BE2C (cell line): ENCODE measurements at regions not wholly inside any gene's neighbourhood (a gene's known extent, or its start where the extent isn't known, plus 50 kb on each side); places are given as distances from the start of the nearest gene placed in this dataset.

Source experiments
- DNase-seq: peaks from one replicate; pipeline ENCODE4 v3.0.0-alpha.2; 2020
- H3K27me3 ChIP-seq: fragments of 250-450 bp; sonication (Bioruptor Pico); 2 replicates; pipeline ENCODE4 v1.5.1; 2020; ENCODE audit warnings: mild to moderate bottlenecking
- H3K36me3 ChIP-seq: fragments of 250-450 bp; sonication (Bioruptor Pico); 2 replicates; pipeline ENCODE4 v1.5.1; 2020; ENCODE audit warnings: mild to moderate bottlenecking
- H3K4me1 ChIP-seq: fragments of 250-450 bp; sonication (Bioruptor Pico); 2 replicates; pipeline ENCODE4 v1.5.1; 2020
- H3K4me3 ChIP-seq: 2 replicates; pipeline ENCODE4 v1.5.1; 2011; ENCODE audit warnings: low read depth, low read length
- H3K9me3 ChIP-seq: fragments of 250-450 bp; sonication (Bioruptor Pico); 2 replicates; pipeline ENCODE4 v1.5.1; 2020
- TF ChIP-seq, protein P1 (sequence below): IDR thresholded peaks from 2 replicates; pipeline ENCODE4 v1.5.1; 2012; ENCODE audit warnings: mild to moderate bottlenecking, low read depth, low read length

- no peaks in the 10 kb centered on the region for H3K9me3 ChIP-seq
- H3K36me3 ChIP-seq: no peaks in the 10 kb centered on the region
- no peaks in the 10 kb centered on the region for H3K27me3 ChIP-seq
- no peak overlapping the region for H3K4me3 ChIP-seq
- TF ChIP-seq, protein P1, sequence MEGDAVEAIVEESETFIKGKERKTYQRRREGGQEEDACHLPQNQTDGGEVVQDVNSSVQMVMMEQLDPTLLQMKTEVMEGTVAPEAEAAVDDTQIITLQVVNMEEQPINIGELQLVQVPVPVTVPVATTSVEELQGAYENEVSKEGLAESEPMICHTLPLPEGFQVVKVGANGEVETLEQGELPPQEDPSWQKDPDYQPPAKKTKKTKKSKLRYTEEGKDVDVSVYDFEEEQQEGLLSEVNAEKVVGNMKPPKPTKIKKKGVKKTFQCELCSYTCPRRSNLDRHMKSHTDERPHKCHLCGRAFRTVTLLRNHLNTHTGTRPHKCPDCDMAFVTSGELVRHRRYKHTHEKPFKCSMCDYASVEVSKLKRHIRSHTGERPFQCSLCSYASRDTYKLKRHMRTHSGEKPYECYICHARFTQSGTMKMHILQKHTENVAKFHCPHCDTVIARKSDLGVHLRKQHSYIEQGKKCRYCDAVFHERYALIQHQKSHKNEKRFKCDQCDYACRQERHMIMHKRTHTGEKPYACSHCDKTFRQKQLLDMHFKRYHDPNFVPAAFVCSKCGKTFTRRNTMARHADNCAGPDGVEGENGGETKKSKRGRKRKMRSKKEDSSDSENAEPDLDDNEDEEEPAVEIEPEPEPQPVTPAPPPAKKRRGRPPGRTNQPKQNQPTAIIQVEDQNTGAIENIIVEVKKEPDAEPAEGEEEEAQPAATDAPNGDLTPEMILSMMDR: no peak
- no peaks in the 10 kb centered on the region for H3K4me1 ChIP-seq
- DNase-seq: no peak
Measured at GRCh38 chr13:78832461-78832860, 173.5 kb upstream of the OBI1 start.

DNA sequence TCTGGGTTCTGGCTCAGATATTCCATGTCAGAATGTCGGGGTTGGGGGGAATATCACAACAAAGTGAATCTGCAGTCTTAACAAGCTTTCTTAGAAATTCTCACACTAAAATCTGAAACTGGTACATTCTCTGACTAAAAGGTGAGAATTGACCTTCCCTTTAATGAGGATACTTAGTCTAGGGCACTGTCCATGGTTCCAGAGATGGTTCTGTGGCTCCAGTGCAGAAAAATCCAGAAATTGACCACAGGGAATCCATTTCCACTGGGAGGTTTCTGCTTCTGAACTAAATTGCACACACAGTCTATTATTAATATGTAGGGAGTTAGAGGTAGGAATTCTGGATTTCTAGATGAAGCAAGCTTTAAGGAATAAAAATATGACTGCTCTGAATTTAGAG, 171.6 kb upstream of the OBI1 start:
- no peak for DNase-seq
- TF ChIP-seq, protein P1: no peak
- no peaks in the 10 kb centered on the region for H3K27me3 ChIP-seq
- H3K9me3 ChIP-seq: no peaks in the 10 kb centered on the region
- no peaks in the 10 kb centered on the region for H3K4me1 ChIP-seq
- no peak overlapping the region for H3K4me3 ChIP-seq
- H3K36me3 ChIP-seq: no peaks in the 10 kb centered on the region

DNA sequence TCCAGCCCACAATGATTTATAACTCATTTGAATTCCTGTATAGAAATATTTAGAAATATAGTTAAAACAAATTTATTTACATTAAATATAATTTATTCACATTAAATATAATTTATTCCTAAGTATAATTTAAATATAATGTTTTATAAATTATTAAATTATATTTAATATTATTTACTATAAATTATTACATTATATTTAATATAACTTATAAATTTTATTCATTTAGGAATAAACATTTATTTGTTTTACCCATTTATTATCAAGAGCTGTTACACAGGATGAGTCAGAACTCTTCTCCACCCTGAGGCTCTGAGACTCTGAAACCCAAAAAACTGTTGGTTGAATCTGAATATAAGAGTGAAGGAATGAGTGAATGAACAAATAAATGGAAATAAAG, 170.9 kb upstream of the OBI1 start:
- H3K27me3 ChIP-seq: no peaks in the 10 kb centered on the region
- H3K36me3 ChIP-seq: no peaks in the 10 kb centered on the region
- no peak overlapping the region for H3K4me3 ChIP-seq
- H3K9me3 ChIP-seq: no peaks in the 10 kb centered on the region
- DNase-seq: no peak
- no peaks in the 10 kb centered on the region for H3K4me1 ChIP-seq
- TF ChIP-seq, protein P1: no peak

- Histone ChIP-seq H3K4me1 (no peaks in the 10 kb centered on the region), H3K9me3 (no peaks in the 10 kb centered on the region), H3K36me3 (no peaks in the 10 kb centered on the region), H3K27me3 (0 out of 2 replicates have a peak, but pooled peaks cover 2% of the 10 kb centered on the region), H3K4me3 (no peak overlapping the region)
- peak; percentile 24 for DNase-seq
- TF ChIP-seq, protein P1: no peak
Measured at GRCh38 chr13:78827471-78827870, 168.5 kb upstream of the OBI1 start.

DNA sequence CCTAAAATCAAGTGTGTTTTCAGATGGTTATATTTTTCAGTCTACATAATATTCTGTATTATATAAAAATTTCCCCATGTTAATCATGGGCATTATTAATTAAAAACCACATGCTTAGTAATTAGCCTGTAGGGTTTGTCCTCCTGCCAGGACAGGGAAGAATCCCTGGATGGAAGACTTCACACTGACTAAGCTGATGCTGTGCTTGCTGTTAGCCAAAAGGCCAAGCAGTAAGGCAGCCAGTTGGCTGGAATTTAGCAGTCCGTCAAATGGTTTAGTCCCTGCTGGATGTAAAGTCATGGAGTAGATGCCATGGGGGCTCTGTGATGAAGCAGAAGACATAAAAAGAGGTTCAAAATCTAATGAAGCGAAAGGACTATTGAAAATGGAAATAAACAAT, 168.0 kb upstream of the OBI1 start:
- H3K4me3 ChIP-seq: no peak overlapping the region
- DNase-seq: no peak
- H3K9me3 ChIP-seq: no peaks in the 10 kb centered on the region
- 0 out of 2 replicates have a peak, but pooled peaks cover 2% of the 10 kb centered on the region for H3K27me3 ChIP-seq
- H3K36me3 ChIP-seq: no peaks in the 10 kb centered on the region
- H3K4me1 ChIP-seq: no peaks in the 10 kb centered on the region
- TF ChIP-seq, protein P1: no peak

DNA sequence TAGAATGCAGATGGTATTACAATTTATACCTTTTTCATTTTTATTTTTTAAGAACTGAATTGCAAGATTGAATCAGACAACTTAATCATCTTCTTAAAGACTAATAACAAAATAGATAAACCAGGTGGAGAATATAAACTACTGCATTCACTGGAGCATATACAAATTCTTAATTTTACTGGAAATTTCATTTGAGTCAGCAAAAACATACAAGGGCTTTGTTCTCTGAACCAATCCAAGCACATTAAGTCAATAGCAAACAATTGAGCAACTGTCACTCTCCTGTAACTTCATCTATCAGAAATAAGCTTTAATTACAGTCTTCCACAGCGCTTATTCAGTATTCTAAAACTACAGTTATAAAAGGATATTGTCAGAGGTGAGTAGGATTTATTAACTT, 167.4 kb upstream of the OBI1 start:
- Histone ChIP-seq H3K27me3 (0 out of 2 replicates have a peak, but pooled peaks cover 2% of the 10 kb centered on the region), H3K4me3 (no peak overlapping the region), H3K4me1 (no peaks in the 10 kb centered on the region), H3K36me3 (no peaks in the 10 kb centered on the region), H3K9me3 (no peaks in the 10 kb centered on the region)
- DNase-seq: no peak
- TF ChIP-seq, protein P1: no peak
